GM12878 (cell line): ENCODE measurements at regions not wholly inside any gene's neighbourhood (a gene's known extent, or its start where the extent isn't known, plus 50 kb on each side); places are given as distances from the start of the nearest gene placed in this dataset.

ENCODE experiments used
- ATAC-seq: fragments of 200-7000 bp; cut with Tn5 transposase; 3 replicates; pipeline ENCODE4 v1.9.1; 2020; ENCODE audit warnings: mild to moderate bottlenecking, moderate library complexity
- BruUV-seq: library from RNA; stranded (reverse); fragments of 400-500 nt; replicated peaks from 2 replicates; lab custom pipeline; 2021; lab: Mats Ljungman, UMichigan
- CTCF ChIA-PET: fragments of 300-600 bp; sonication (Branson Sonifier 250); formaldehyde crosslinking; extraction: SDS; loops from one replicate; lab custom pipeline; 2021; ENCODE audit warnings: inconsistent platforms; lab: Yijun Ruan, JAX
- POLR2A ChIA-PET: fragments of 350-600 bp; formaldehyde crosslinking; extraction: SDS; loops from one replicate; lab custom pipeline; 2021; ENCODE audit warnings: inconsistent platforms; lab: Charles Lee
- RAD21 ChIA-PET: fragments of 300-600 bp; sonication (Branson Sonifier 250); formaldehyde crosslinking; loops from one replicate; lab custom pipeline; 2023; ENCODE audit warnings: antibody characterized with exemption; ENCODE audit not compliant: unreplicated experiment; lab: Charles Lee
- SMC1A ChIA-PET: fragments of 300-600 bp; sonication (Branson Sonifier 250); formaldehyde crosslinking; loops from one replicate; lab custom pipeline; 2023; ENCODE audit not compliant: unreplicated experiment, uncharacterized antibody; lab: Charles Lee
- DNase-seq: peaks from one replicate; pipeline ENCODE4 v3.0.0-alpha.2; 2011; ENCODE audit warnings: low read depth, low spot score
- FAIRE-seq: peaks from 3 replicates; lab custom pipeline; 2011; peaks lifted over from hg19 to GRCh38; lab: Jason Lieb, UNC
- H2AFZ ChIP-seq: 2 replicates; pipeline ENCODE4 v1.6.0; 2011; ENCODE audit warnings: low read depth, low read length, control low read depth; ENCODE audit not compliant: control insufficient read depth
- H3K27ac ChIP-seq: 2 replicates; pipeline ENCODE4 v1.5.1; 2011; ENCODE audit warnings: control low read depth; ENCODE audit not compliant: control insufficient read depth, insufficient read depth
- H3K27me3 ChIP-seq, 2 experiments: replicated peaks in 1 of 2; 2 replicates each; pipeline versions ENCODE4 v1.6.0 to v1.6.1; 2011; ENCODE audit warnings: low read length in 1 of 2; ENCODE audit not compliant: control insufficient read depth in 2 of 2, insufficient read depth in 2 of 2
- H3K36me3 ChIP-seq, 2 experiments: 2 replicates each; pipeline ENCODE4 v1.5.1; 2011; ENCODE audit warnings: low read length in 1 of 2; ENCODE audit not compliant: control insufficient read depth in 2 of 2, insufficient read depth in 2 of 2
- H3K4me1 ChIP-seq: 2 replicates; pipeline ENCODE4 v1.6.1; 2011; ENCODE audit warnings: mild to moderate bottlenecking, low read length, moderate library complexity, mixed read lengths; ENCODE audit not compliant: control insufficient read depth, insufficient read depth
- H3K4me2 ChIP-seq: 2 replicates; pipeline ENCODE4 v1.6.0; 2011; ENCODE audit warnings: control low read depth; ENCODE audit not compliant: control insufficient read depth, insufficient read depth
- H3K4me3 ChIP-seq: fragments of 200-600 bp; sonication (generic); 2 replicates; pipeline ENCODE4 v1.5.1; 2016
- H3K79me2 ChIP-seq: 2 replicates; pipeline ENCODE4 v1.6.0; 2011; ENCODE audit warnings: low read length; ENCODE audit not compliant: control insufficient read depth, insufficient read depth
- H3K9ac ChIP-seq: 2 replicates; pipeline ENCODE4 v1.8.0; 2011; ENCODE audit warnings: low read length, control low read depth, mixed read lengths; ENCODE audit not compliant: control insufficient read depth, insufficient read depth
- H3K9me3 ChIP-seq: replicated peaks from 3 replicates; pipeline ENCODE4 v1.5.1; 2011; ENCODE audit warnings: mild to moderate bottlenecking, low read length; ENCODE audit not compliant: control insufficient read depth, insufficient read depth
- H4K20me1 ChIP-seq: 2 replicates; pipeline ENCODE4 v1.6.0; 2011; ENCODE audit not compliant: control insufficient read depth, insufficient read depth
- BCLAF1 ChIP-seq: fragments of 450-650 bp; IDR thresholded peaks from 2 replicates; pipeline ENCODE4 v1.6.1; 2017; ENCODE audit warnings: antibody characterized with exemption, mild to moderate bottlenecking, moderate library complexity
- CBX3 ChIP-seq: fragments of 200-600 bp; sonication (generic); IDR thresholded peaks from 2 replicates; pipeline ENCODE4 v1.6.1; 2016; ENCODE audit warnings: low read depth, borderline replicate concordance
- CTCF ChIP-seq, 3 experiments: IDR thresholded peaks in 2 of 3; conservative IDR thresholded peaks in 1 of 3; 2 replicates each; pipeline ENCODE4 v1.5.1; 2011; ENCODE audit warnings: low read depth in 3 of 3, low read length in 3 of 3, mild to moderate bottlenecking in 3 of 3, control low read depth in 2 of 3, moderate library complexity in 2 of 3, inconsistent platforms in 1 of 3, mixed read lengths in 1 of 3; ENCODE audit not compliant: control insufficient read depth in 2 of 3, insufficient read depth in 1 of 3; ENCODE audit errors: extremely low read depth in 1 of 3
- E4F1 ChIP-seq: fragments of 450-650 bp; IDR thresholded peaks from 2 replicates; pipeline ENCODE4 v1.6.1; 2018; ENCODE audit warnings: borderline replicate concordance, mild to moderate bottlenecking; ENCODE audit not compliant: partially characterized antibody
- WGBS: methylation state at CpG from one replicate; pipeline ENCODE4 v1.1.6; 2016; ENCODE audit warnings: low lambda C conversion rate; ENCODE audit not compliant: insufficient replicate concordance, insufficient coverage; ENCODE audit errors: missing lambda C conversion rate; 5-methylcytosine and 5-hydroxymethylcytosine counted together
- in situ Hi-C: fragments of 300-500 bp; cut with MboI; formaldehyde crosslinking; loops from 9 replicates; pipeline ENCODE4 v1.14.3; 2018; ENCODE audit warnings: mixed read lengths
- intact Hi-C: fragments of 100-400 bp; cut with micrococcal nuclease; formaldehyde crosslinking; loops from one replicate; pipeline ENCODE4 v1.14.2; 2022; ENCODE audit not compliant: unreplicated experiment

- no peak for TF ChIP-seq E4F1
- no peak for TF ChIP-seq CBX3
- TF ChIP-seq BCLAF1 = no peak
Observed at GRCh38 chr12:58202933-58203718, 261.8 kb downstream of the ATP23 start (continued).

GRCh38 chr12:58204071-58204470, 262.7 kb downstream of the ATP23 start:
- no peak overlapping the region for H3K4me3 ChIP-seq
- SMC1A ChIA-PET = interaction anchor here (0.8 kb wide), 1 partner anchor 10 kb away, joined by 3 read pairs; no protein-coding TSS in a partner anchor
- FAIRE-seq = no peak
- CTCF ChIA-PET = no interaction called here
- in situ Hi-C loops (loop anchor here (25.0 kb wide), 1 partner anchor 108 kb away; no protein-coding TSS in a partner anchor), intact Hi-C loops (no loop called here)
- no peak overlapping the region for H3K27ac ChIP-seq
- BruUV-seq = no TSS peak
- H3K4me2 ChIP-seq = no peak overlapping the region
- no peaks in the 10 kb centered on the region for H3K79me2 ChIP-seq
- RAD21 ChIA-PET = no interaction called here
- no peaks in the 10 kb centered on the region for H3K4me1 ChIP-seq
- H3K9me3 ChIP-seq = no peaks in the 10 kb centered on the region
- DNase-seq = no peak
- H3K9ac ChIP-seq = no peak overlapping the region
- POLR2A ChIA-PET = no interaction called here
- 0% methylated on average over 1 of the region's 1 CpG for WGBS
- ATAC-seq = no peak
- no peaks in the 10 kb centered on the region for H3K27me3 ChIP-seq
- H4K20me1 ChIP-seq = no peaks in the 10 kb centered on the region
- no peaks in the 10 kb centered on the region for H3K36me3 ChIP-seq
- no peak for TF ChIP-seq CTCF (IDR thresholded peaks at IDR 0.05 in 2 of 3, conservative IDR thresholded peaks at IDR 0.05 in 1 of 3; ENCODE audit: control insufficient read depth in 2 of 3, extremely low read depth in 1 of 3, insufficient read depth in 1 of 3, low read depth in 3 of 3, low read length in 3 of 3)
- no peak overlapping the region for H2AFZ ChIP-seq
